Amniotic epithelial cell (primary cell): ENCODE measurements at regions not wholly inside any gene's neighbourhood (a gene's known extent, or its start where the extent isn't known, plus 50 kb on each side); places are given as distances from the start of the nearest gene placed in this dataset.
"Not testable (repeated sequence)": the region's sequence is repeated elsewhere in the genome, so short reads cannot be mapped to it uniquely, and the experiment has no call there.

Source experiments
- DNase-seq: peaks from one replicate; pipeline ENCODE4 v3.0.0-alpha.2; 2010; ENCODE audit warnings: low read depth

- DNase-seq, result no peak
Observed at GRCh38 chr13:68806125-68806524, 1301.5 kb upstream of the ATXN8OS start.

DNA sequence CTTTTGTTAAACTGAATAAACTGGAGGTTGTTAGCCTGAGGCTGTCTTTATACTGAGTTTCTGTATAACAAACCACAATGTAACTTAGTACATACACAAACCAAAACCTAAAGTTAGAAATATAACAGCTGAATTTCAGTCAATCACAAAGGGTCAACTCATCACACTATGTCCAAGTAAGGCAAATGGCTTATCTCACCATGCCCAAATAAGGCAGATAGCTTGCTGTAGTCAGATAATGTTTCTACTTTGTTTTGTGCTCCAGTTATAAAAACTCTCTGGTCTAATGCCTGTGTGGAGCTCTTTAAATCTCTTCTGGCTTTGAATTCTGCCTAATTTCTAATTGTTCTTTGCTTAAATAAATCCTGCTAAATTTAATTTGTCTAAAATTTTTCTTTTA lies 1323.4 kb upstream of the ATXN8OS start:
- no peak for DNase-seq

GRCh38 chr13:68759617-68760016 lies 1348.0 kb upstream of the ATXN8OS start:
- DNase-seq, result no peak

GRCh38 chr13:68749796-68750195 lies 1357.8 kb upstream of the ATXN8OS start:
- no peak for DNase-seq

DNA sequence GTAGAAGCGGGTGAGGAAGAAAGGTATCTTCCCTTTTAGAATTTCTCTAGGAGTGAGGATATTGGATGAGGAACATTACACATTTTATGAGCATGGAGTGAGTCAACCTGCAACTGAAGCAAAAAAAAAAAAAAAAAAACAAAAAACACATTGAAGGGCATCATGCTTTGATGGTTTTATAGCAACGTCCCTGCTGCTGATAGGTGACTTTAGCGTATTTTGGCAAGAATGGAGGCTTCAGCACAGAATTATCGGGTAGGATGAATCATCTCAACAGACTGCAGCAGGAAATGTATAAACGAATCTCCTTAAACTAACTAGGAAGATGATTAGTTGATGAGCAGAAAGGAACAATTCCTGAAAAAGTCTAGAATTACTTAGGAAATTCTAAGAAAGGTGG lies 1359.6 kb upstream of the ATXN8OS start:
- no peak for DNase-seq

- DNase-seq, result no peak
Observed at GRCh38 chr13:68745502-68745901, 1362.1 kb upstream of the ATXN8OS start.

- DNase-seq, result no peak
Observed at GRCh38 chr13:68736961-68737360, 1370.7 kb upstream of the ATXN8OS start.

DNA sequence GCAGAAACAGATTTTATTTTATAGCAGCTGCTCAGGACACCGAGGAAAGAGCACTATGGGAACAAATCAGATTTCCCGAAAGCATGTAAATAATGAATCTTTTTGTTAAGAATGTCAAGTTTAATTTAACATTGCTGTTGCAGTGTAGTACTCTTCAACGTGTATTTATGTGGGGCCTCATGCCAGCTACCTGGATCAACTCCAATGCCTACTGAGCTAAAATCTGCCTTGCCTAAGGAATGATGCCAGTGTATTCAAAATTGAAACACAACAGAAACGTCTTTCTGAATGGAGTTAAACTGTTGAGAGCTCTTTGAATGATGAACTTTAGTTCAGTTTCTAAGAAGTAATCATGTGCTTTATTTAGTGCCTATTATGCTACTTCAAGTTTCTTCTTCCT lies 1379.8 kb upstream of the ATXN8OS start:
- DNase-seq, result no peak

- peak; percentile 62 for DNase-seq
Observed at GRCh38 chr13:68727165-68727564, 1380.5 kb upstream of the ATXN8OS start.

DNA sequence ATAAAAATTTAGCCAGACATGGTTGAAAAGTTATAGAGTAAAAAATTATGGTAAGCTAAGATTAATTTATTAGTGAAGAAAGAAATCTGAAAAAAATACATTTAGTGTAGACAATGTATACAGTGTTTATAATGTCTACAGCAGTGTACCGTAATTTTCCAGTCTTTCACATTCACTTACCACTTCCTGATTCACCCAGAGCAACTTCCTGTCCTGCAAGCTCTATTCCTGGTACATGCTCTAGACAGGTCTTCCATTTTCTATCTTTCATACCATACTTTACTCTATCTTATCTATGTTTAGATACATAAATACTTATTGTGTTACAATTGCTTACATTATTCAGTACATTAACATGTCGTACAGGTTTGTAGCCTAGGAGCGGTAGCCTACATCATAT lies 1387.8 kb upstream of the ATXN8OS start:
- DNase-seq, result no peak

DNA sequence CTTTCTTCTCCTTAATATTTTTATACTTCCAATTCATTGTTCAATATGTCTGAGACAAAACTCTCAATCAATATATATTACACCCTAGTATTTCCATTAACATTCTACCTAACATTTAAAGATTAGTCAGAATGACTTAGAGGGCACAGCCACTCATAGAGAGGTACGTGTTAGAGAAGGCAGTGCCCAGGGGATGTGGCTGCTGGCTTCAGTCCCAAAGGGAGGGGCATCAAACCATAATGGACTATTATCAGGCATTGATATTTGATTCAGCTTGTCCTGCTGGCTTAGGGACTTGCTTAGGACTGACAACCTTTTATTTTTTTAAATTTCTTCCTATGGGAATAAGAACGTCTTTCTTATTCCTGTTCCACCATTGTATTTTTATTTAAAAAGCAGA lies 1392.0 kb upstream of the ATXN8OS start:
- no peak for DNase-seq

GRCh38 chr13:68714292-68714691 lies 1393.3 kb upstream of the ATXN8OS start:
- DNase-seq, result no peak

- no peak for DNase-seq
Observed at GRCh38 chr13:68713394-68713793, 1394.2 kb upstream of the ATXN8OS start.

DNA sequence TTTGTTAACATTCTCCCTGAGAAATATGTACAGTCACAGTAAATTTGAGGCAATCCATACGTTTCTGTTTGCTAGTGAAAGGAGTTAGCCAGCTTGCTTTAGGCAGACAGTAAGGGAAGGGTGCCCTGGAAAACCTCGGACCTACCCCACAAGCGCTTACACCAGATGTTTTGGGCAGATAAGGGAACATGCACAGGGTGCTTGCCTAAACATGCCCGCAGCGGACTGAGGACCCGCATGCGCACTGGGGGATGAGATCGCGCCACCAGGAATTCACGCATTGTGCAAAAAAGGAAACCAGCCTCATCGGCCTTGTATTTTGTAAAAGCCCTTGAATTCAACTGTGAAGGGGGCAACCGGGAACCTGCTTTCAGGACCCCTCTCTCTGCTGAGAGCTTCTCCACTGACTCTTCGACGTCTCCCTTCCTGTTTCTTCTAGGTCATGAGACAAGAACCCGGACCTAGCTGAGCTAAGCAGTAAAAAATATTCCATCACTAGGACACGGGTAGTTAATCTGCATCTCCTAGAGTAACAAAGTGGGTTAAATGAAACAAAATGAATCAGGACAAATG lies 1399.2 kb upstream of the ATXN8OS start:
- DNase-seq, result no peak

DNA sequence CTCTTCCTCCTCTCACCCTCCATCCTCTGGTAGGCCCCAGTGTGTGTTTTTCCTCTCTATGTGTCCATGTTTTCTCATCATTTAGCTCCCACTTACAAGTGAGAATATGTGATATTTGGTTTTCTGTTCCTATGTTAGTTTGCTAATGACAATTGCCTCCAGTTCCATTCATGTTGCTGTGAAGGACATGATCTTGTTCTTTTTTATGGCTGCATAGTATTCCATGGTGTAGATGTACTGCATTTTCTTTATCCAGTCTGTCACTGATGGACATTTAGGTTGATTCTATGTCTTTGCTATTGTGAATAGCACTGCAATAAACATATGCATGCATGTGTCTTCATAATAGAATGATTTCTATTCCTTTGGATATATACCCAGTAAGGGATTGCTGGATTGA lies 1401.6 kb upstream of the ATXN8OS start:
- not testable (repeated sequence) for DNase-seq

GRCh38 chr13:68697551-68697950 lies 1410.1 kb upstream of the ATXN8OS start:
- peak; percentile 84 for DNase-seq

DNA sequence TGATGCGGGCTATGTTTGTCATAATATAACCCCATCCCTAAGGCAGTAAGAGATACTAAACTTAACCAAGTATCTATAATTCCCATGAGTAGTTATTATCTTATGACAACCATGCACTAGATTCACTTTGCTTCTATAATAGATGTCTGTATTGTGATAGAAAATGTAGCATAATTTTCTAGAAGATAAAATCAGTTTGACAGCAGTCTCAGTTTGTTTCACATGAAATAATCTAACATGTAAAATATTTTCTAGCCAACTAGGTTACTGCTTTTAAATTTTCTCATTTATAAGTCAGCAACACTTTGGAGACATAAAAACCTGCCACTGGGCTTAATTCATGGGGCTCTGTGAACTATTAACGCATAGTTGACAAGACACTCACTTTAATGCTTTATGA lies 1410.7 kb upstream of the ATXN8OS start:
- no peak for DNase-seq

DNA sequence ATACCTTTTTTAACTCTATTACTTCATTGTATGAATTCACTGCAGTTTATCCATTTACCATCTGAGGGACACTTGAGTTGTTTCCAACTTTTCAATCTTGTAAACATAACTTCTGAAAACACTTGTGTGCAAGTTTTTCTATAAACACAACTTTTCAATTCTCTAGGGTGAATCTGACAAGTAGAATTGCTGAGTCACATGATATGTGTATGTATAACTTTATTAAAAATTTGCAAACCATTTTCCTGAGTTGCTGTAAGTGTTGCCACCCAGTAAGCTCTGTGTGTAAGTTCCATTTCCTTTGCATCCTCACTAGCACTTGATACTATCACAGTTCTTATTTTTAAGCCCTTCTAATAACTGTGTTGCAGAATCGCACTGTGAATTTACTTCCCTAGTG lies 1415.6 kb upstream of the ATXN8OS start:
- no peak for DNase-seq

GRCh38 chr13:68690567-68690966 lies 1417.1 kb upstream of the ATXN8OS start:
- no peak for DNase-seq

- no peak for DNase-seq
Observed at GRCh38 chr13:68676513-68677115, 1431.0 kb upstream of the ATXN8OS start.

GRCh38 chr13:68675209-68675608 lies 1432.4 kb upstream of the ATXN8OS start:
- no peak for DNase-seq

- DNase-seq, result no peak
Observed at GRCh38 chr13:68667863-68668262, 1437.7 kb upstream of the PCDH9 start.

- no peak for DNase-seq
Observed at GRCh38 chr13:68666774-68667397, 1436.8 kb upstream of the PCDH9 start.

DNA sequence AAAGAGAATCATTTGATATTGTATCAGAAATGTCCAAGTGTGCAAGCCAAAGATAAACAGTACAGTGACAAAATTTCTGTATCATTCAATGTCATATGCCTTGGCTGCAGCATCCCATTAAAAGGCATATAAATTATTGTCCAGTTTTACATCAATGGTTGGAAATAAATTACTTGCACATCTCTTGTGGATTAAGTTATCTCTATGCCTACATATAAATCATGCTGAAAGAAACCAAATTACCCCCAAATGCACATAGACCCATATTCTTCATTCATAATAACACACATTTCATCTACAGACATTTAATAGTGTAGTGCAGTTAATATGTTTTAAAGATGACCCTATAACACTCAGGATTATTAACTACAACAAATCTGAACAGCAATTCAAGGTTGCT lies 1415.7 kb upstream of the PCDH9 start:
- DNase-seq, result no peak
